ENCODE measurements at regions not wholly inside any gene's neighbourhood (a gene's known extent, or its start where the extent isn't known, plus 50 kb on each side); places are given as distances from the start of the nearest gene placed in this dataset.

GRCh38 chr7:40979296-40979695 lies 723.6 kb downstream of the INHBA start:
- intact Hi-C loops (cut with DNase I; ENCODE audit: low total_unique reads), result no loop called here
- WGBS, 5 donors, result 81 to 92% (median 86%) methylated on average over 6 of the region's 6 CpGs
- no peaks in the 10 kb centered on the region for H3K4me1 ChIP-seq
- no peaks in the 10 kb centered on the region for H3K36me3 ChIP-seq
- no peaks in the 10 kb centered on the region for H3K9me3 ChIP-seq
- no peak for DNase-seq
- H3K27ac ChIP-seq, result no peak overlapping the region
- no peak overlapping the region for H3K4me3 ChIP-seq
- no peaks in the 10 kb centered on the region for H3K27me3 ChIP-seq
- TF ChIP-seq, protein P1, sequence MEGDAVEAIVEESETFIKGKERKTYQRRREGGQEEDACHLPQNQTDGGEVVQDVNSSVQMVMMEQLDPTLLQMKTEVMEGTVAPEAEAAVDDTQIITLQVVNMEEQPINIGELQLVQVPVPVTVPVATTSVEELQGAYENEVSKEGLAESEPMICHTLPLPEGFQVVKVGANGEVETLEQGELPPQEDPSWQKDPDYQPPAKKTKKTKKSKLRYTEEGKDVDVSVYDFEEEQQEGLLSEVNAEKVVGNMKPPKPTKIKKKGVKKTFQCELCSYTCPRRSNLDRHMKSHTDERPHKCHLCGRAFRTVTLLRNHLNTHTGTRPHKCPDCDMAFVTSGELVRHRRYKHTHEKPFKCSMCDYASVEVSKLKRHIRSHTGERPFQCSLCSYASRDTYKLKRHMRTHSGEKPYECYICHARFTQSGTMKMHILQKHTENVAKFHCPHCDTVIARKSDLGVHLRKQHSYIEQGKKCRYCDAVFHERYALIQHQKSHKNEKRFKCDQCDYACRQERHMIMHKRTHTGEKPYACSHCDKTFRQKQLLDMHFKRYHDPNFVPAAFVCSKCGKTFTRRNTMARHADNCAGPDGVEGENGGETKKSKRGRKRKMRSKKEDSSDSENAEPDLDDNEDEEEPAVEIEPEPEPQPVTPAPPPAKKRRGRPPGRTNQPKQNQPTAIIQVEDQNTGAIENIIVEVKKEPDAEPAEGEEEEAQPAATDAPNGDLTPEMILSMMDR (IDR thresholded peaks at IDR 0.05), result no peak
- TF ChIP-seq POLR2AphosphoS5 (IDR thresholded peaks at IDR 0.05), result no peak
- no peak for TF ChIP-seq EP300 (IDR thresholded peaks at IDR 0.05)
- no peak for TF ChIP-seq POLR2A (IDR thresholded peaks at IDR 0.05)

GRCh38 chr7:40978047-40978446 lies 724.8 kb downstream of the INHBA start:
- TF ChIP-seq EP300 (IDR thresholded peaks at IDR 0.05), result no peak
- TF ChIP-seq, protein P1 (IDR thresholded peaks at IDR 0.05), result no peak
- no peak for TF ChIP-seq POLR2AphosphoS5 (IDR thresholded peaks at IDR 0.05)
- TF ChIP-seq POLR2A (IDR thresholded peaks at IDR 0.05), result no peak
- Histone ChIP-seq H3K27me3 (no peaks in the 10 kb centered on the region), H3K27ac (no peak overlapping the region), H3K9me3 (no peaks in the 10 kb centered on the region), H3K4me3 (no peak overlapping the region), H3K36me3 (no peaks in the 10 kb centered on the region), H3K4me1 (no peaks in the 10 kb centered on the region)
- intact Hi-C loops (cut with DNase I; ENCODE audit: low total_unique reads), result no loop called here
- 40 to 90% (median 74%) methylated on average over 1 of the region's 1 CpG for WGBS, 5 donors
- DNase-seq, result no peak

GRCh38 chr7:40977533-40977932 lies 725.4 kb downstream of the INHBA start:
- no peak overlapping the region for H3K4me3 ChIP-seq
- TF ChIP-seq POLR2A (IDR thresholded peaks at IDR 0.05) (no peak), EP300 (IDR thresholded peaks at IDR 0.05) (no peak), POLR2AphosphoS5 (IDR thresholded peaks at IDR 0.05) (no peak)
- TF ChIP-seq, protein P1 (IDR thresholded peaks at IDR 0.05), result no peak
- no peaks in the 10 kb centered on the region for H3K4me1 ChIP-seq
- intact Hi-C loops (cut with DNase I; ENCODE audit: low total_unique reads), result no loop called here
- H3K27ac ChIP-seq, result no peak overlapping the region
- no peaks in the 10 kb centered on the region for H3K36me3 ChIP-seq
- H3K27me3 ChIP-seq, result no peaks in the 10 kb centered on the region
- H3K9me3 ChIP-seq, result no peaks in the 10 kb centered on the region
- 24 to 69% (median 40%) methylated on average over 1 of the region's 1 CpG for whole genome bisulfite sequencing, 5 donors
- DNase-seq, result no peak

GRCh38 chr7:40972426-40972825 lies 730.5 kb downstream of the INHBA start:
- Histone ChIP-seq H3K27me3 (no peaks in the 10 kb centered on the region), H3K27ac (no peak overlapping the region), H3K36me3 (no peaks in the 10 kb centered on the region), H3K4me1 (no peaks in the 10 kb centered on the region), H3K4me3 (no peak overlapping the region), H3K9me3 (no peaks in the 10 kb centered on the region)
- TF ChIP-seq, protein P1 (IDR thresholded peaks at IDR 0.05), result no peak
- no peak for TF ChIP-seq EP300 (IDR thresholded peaks at IDR 0.05)
- TF ChIP-seq POLR2AphosphoS5 (IDR thresholded peaks at IDR 0.05), result no peak
- TF ChIP-seq POLR2A (IDR thresholded peaks at IDR 0.05), result no peak
- no peak for DNase-seq
- 80 to 94% (median 86%) methylated on average over 1 of the region's 1 CpG for WGBS, 5 donors
- intact Hi-C loops (cut with DNase I; ENCODE audit: low total_unique reads), result no loop called here

Data from stomach (tissue), 8 donors.